HG03103 (cell line): ENCODE measurements at regions not wholly inside any gene's neighbourhood (a gene's known extent, or its start where the extent isn't known, plus 50 kb on each side); places are given as distances from the start of the nearest gene placed in this dataset.

Experiments
- ATAC-seq: cut with Tn5 transposase; IDR thresholded peaks from one replicate; pipeline ENCODE4 v1.9.1; 2021; ENCODE audit warnings: low read depth; ENCODE audit not compliant: unreplicated experiment

GRCh38 chr9:7996558-7996957, 197.0 kb upstream of the DMAC1 start:
- ATAC-seq, result no peak

DNA sequence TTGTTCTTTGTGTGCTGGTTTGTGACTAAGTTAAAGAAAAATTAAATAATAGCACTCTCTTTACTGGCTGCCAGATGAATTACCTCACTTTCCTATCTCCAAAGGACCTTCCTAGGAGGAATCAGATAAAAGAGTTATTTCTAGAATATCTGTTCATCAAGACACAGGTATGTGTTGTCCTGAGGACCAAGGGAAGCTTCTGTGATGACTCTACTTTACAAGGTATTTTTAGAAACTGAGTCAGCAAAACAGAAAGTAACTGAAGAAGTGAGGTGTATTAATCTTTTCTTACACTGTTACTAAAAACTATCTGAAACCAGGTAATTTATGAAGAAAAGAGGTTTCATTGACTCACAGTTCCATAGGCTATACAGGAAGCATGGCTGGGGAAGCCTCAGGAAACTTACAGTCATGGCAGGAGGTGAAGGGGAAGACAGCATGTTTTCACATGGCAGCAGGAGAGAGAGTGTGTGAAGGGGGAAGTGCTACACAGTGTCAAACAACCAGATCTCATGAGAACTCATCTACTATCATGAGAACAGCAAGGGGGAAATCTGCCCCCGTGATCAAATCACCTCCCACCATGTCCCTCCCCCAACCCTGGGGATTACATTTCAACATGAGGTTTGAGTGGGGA, 189.2 kb upstream of the DMAC1 start:
- ATAC-seq, result no peak

DNA sequence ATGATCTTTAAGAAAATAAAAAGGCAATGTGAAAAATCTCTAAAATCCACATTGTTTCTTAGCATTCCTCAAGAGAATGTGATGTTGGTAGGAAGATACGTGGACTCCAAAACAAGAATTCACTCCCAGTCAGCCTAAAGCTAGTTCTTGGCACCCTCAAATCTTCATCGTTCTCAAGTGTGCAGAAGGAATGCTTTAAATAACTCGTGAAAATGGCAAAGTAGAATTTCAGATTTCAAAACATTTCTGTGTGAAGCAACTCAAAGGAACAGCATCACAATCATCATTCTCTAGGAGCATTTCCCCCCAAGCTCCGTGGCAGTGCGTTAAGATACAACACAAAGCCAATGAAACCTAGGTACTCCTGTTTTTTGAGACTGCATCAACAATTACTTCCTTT, 185.1 kb upstream of the DMAC1 start:
- no peak for ATAC-seq

DNA sequence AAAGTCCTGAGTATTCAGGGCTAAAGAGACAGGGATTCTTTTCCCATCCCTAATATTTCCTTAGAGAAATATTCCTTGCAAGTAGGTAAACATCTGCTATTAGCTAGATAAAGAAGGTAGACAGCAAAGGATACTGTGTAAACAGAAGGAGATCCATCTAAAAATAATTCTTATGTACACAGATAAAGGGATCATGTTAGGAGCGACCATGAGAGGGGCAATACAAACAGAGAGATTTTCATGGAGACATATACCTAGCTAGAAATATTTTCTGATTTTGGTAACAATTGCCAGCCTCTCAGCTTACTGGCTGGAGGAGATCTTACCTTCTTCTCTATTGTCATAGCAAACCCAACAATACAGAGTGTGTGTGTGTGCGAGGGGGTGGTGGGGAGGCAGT, 184.6 kb upstream of the DMAC1 start:
- ATAC-seq, result no peak

GRCh38 chr9:7983490-7983889, 183.9 kb upstream of the DMAC1 start:
- no peak for ATAC-seq

DNA sequence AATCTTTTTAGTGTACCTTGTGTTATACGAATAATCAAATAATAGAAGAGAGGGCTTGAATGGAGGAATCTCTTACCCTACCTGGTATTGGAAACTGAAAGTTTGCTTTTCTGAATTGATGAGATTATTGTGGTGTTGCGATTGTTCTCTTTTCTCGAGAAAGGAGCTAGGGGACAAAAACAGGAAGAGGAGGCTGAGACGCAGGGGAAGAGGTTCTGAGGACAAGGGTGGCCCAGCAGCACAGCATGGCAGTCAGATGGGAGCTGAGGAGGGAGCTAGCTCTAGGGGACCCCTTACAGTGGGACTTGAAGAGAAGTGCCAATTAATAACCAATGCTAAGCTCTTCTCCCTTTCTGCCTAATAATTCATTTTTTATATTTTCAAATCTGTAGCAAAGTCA, 183.3 kb upstream of the DMAC1 start:
- ATAC-seq, result no peak

DNA sequence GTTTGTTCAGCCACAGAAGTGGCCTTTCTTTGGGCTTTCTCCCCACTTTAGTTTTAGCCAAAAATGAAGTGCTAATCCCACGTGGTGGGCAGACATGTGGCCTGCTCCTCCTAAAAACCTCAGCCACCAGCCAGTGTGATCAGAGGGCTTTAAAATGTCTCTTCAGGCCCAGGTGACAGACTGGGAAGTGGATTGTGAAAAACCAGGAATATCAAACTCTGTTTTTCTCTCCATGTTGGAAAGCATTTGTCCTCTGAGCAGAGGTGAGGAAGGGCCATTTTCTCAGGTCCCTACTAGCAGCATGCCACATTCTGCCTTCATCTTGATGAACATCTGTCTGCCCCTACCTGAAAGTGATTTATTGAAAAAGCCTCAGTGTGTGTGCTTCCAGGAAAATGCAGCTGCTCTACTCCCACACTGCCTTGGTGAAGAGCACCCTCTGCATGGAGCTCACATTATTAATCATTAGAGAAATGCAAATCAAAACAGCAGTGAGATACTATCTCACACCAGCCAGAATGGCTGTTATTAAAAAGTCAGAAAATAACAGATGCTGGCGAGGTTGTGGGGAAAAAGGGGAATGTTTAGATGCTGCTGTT, 181.2 kb upstream of the DMAC1 start:
- no peak for ATAC-seq

GRCh38 chr9:7980041-7980440, 180.5 kb upstream of the DMAC1 start:
- no peak for ATAC-seq

- ATAC-seq, result no peak
Observed at GRCh38 chr9:7979611-7980010, 180.0 kb upstream of the DMAC1 start.

DNA sequence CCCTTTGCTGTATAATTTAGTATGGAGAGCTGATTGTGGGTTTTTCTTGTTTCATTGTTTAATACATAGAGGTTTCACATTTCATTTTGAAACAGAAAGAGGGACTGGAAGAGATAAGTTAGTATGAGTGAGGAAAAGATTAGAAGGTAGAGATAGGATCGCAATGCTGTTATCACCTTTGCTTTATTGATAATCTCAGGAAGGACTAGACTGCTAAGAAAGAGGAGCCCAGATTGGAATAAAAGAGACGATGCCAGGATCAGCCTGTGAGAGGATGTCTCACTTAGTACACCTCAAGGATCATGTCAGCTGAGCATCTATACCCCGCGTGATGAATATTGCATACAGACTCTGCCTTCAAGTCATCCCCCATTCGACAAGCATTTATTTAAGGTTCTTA, 178.0 kb upstream of the DMAC1 start:
- no peak for ATAC-seq

- no peak for ATAC-seq
Observed at GRCh38 chr9:7976856-7977255, 177.3 kb upstream of the DMAC1 start.

- peak; percentile 95 for ATAC-seq
Observed at GRCh38 chr9:7976167-7976755, 176.7 kb upstream of the DMAC1 start.

- ATAC-seq, result no peak
Observed at GRCh38 chr9:7975336-7975735, 175.8 kb upstream of the DMAC1 start.

- peak; percentile 35 for ATAC-seq
Observed at GRCh38 chr9:7974335-7974960, 174.9 kb upstream of the DMAC1 start.

- ATAC-seq, result no peak
Observed at GRCh38 chr9:7973123-7973522, 173.5 kb upstream of the DMAC1 start.

- ATAC-seq, result no peak
Observed at GRCh38 chr9:7970681-7971330, 171.2 kb upstream of the DMAC1 start.

GRCh38 chr9:7968687-7969086, 169.1 kb upstream of the DMAC1 start:
- no peak for ATAC-seq

DNA sequence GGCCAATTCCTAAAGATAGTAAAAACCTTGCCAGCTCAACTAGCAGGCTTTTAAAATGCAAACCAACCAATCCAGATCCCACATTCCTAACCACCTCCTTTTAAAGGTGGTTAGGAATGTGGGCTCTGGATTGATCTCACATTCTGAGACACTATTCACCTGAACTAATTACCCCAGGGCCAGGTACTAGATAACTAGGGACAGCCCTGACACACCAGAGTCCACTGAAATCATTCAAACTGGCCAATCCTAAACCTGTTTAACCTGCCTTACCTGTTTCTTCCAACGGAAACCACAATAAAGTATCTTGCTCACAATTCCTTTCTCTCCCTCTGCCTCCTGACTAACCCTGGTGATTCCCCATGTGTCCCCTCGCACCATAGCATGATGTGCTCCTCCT, 168.3 kb upstream of the DMAC1 start:
- no peak for ATAC-seq

- no peak for ATAC-seq
Observed at GRCh38 chr9:7967093-7967827, 167.7 kb upstream of the DMAC1 start.

DNA sequence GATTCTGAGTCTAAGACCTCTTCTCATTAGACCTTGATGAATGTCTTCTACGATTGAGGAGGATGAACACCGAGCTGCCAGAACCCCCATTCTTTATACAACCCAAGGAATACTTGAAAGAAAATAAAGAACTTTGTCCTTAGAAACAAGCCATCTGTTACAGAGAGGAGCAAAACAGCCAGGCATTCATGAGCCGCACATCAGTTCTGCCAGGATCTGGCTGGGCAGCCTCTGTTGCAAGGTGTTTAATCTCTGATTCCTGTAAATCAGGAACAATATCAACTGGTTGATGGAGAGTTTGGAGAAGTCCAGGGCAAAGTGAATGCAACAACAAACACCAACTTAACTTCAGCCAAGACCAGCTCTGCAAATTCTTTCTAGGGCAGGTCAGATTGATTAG, 165.5 kb upstream of the DMAC1 start:
- ATAC-seq, result no peak

DNA sequence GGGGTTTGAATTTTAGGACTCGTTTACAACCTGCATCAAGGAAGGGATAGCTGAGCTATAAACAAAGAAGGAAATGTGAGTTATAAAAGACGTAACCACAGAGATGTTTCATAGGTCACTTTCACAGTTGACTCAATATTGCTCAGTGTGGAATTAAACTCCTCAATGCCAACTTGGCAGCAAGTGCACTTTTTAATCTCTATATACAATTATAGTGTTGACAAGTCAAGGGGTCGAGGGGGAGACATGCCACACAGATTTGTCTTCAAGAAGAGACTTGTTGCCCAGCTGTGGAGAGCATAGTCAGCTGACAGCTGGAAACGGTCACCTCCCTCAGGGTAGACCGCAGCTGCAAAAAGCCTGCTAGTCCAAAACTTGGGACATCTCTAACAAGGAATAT, 163.4 kb upstream of the DMAC1 start:
- ATAC-seq, result no peak
